ENCODE measurements at regions not wholly inside any gene's neighbourhood (a gene's known extent, or its start where the extent isn't known, plus 50 kb on each side); places are given as distances from the start of the nearest gene placed in this dataset.

DNA sequence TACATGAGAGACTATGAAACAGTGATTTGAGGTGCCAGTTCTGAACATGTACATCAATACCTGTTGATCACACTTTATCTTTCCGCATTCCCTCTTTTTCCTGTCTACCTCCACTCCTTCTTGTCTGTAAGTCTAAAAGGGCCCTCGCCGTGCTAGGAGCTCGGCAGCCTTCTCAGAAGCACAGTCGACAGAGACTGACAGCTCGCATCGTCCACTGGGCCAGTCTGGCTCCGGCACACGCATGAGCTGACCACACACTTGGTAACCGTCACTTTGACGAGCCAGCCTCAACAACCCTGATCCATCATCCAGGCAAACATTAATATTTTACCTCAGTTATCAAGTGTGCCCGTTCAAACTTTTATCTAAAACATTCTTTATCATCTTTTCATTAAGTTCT lies 265.3 kb downstream of the TFAP2A start:
- TF ChIP-seq POLR2A (IDR thresholded peaks at IDR 0.05) = no peak
- TF ChIP-seq, protein P1, sequence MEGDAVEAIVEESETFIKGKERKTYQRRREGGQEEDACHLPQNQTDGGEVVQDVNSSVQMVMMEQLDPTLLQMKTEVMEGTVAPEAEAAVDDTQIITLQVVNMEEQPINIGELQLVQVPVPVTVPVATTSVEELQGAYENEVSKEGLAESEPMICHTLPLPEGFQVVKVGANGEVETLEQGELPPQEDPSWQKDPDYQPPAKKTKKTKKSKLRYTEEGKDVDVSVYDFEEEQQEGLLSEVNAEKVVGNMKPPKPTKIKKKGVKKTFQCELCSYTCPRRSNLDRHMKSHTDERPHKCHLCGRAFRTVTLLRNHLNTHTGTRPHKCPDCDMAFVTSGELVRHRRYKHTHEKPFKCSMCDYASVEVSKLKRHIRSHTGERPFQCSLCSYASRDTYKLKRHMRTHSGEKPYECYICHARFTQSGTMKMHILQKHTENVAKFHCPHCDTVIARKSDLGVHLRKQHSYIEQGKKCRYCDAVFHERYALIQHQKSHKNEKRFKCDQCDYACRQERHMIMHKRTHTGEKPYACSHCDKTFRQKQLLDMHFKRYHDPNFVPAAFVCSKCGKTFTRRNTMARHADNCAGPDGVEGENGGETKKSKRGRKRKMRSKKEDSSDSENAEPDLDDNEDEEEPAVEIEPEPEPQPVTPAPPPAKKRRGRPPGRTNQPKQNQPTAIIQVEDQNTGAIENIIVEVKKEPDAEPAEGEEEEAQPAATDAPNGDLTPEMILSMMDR (IDR thresholded peaks at IDR 0.05) = no peak
- no peak for TF ChIP-seq POLR2AphosphoS5 (IDR thresholded peaks at IDR 0.05; ENCODE audit: insufficient read depth in 1 of 2, low read depth in 1 of 2)

All from vagina (tissue), 2 donors.